ENCODE measurements at regions not wholly inside any gene's neighbourhood (a gene's known extent, or its start where the extent isn't known, plus 50 kb on each side); places are given as distances from the start of the nearest gene placed in this dataset.
"Not testable (repeated sequence)": the region's sequence is repeated elsewhere in the genome, so short reads cannot be mapped to it uniquely, and the experiment has no call there.

GRCh38 chr18:55981712-55982475 is 393.9 kb upstream of the TCF4 start:
- no peaks in the 10 kb centered on the region for H3K4me1 Mint-ChIP-seq
- H3K4me3 Mint-ChIP-seq: no peak overlapping the region
- intact Hi-C loops (cut with DNase I, micrococcal nuclease): no loop called here
- H3K9me3 Mint-ChIP-seq (ENCODE audit: low read depth): peaks cover 5% of the 10 kb centered on the region
- no peak for ATAC-seq
- POLR2A ChIA-PET: no interaction called here
- no peaks in the 10 kb centered on the region for H3K36me3 Mint-ChIP-seq (ENCODE audit: low read depth)
- CTCF ChIA-PET: interaction anchor here (1.2 kb wide), 1 partner anchor 14 kb away, joined by 3 read pairs; no protein-coding TSS in a partner anchor
- H3K27ac Mint-ChIP-seq: no peak overlapping the region
- no peak for DNase-seq
- H3K27me3 Mint-ChIP-seq: no peaks in the 10 kb centered on the region

- Mint-ChIP-seq H3K27me3 (no peaks in the 10 kb centered on the region), H3K27ac (no peak overlapping the region), H3K4me1 (no peaks in the 10 kb centered on the region), H3K9me3 (ENCODE audit: low read depth) (no peaks in the 10 kb centered on the region), H3K4me3 (no peak overlapping the region), H3K36me3 (ENCODE audit: low read depth) (no peaks in the 10 kb centered on the region)
- DNase-seq: no peak
- ChIA-PET CTCF (no interaction called here), POLR2A (no interaction called here)
- intact Hi-C loops (cut with DNase I, micrococcal nuclease): no loop called here
- ATAC-seq: no peak
Measured at GRCh38 chr18:55974521-55974920, 386.5 kb upstream of the TCF4 start.

- ATAC-seq: no peak
- POLR2A ChIA-PET: no interaction called here
- intact Hi-C loops (cut with DNase I, micrococcal nuclease): no loop called here
Measured at GRCh38 chr18:55968550-55968949, 380.6 kb upstream of the TCF4 start.

GRCh38 chr18:55967019-55967418 is 379.0 kb upstream of the TCF4 start:
- no peak for DNase-seq
- Mint-ChIP-seq H3K9me3 (ENCODE audit: low read depth) (no peaks in the 10 kb centered on the region), H3K4me1 (no peaks in the 10 kb centered on the region), H3K4me3 (no peak overlapping the region), H3K27me3 (no peaks in the 10 kb centered on the region), H3K27ac (no peak overlapping the region), H3K36me3 (ENCODE audit: low read depth) (no peaks in the 10 kb centered on the region)
- ChIA-PET CTCF (no interaction called here), POLR2A (no interaction called here)
- ATAC-seq: no peak
- intact Hi-C loops (cut with DNase I, micrococcal nuclease): no loop called here

More at GRCh38 chr18:55968550-55968949, 380.6 kb upstream of the TCF4 start:
- Mint-ChIP-seq H3K4me1 (no peaks in the 10 kb centered on the region), H3K4me3 (no peak overlapping the region), H3K9me3 (ENCODE audit: low read depth) (no peaks in the 10 kb centered on the region), H3K27ac (no peak overlapping the region), H3K36me3 (ENCODE audit: low read depth) (no peaks in the 10 kb centered on the region), H3K27me3 (no peaks in the 10 kb centered on the region)
- DNase-seq: no peak
- CTCF ChIA-PET: no interaction called here

- DNase-seq (no peak), ATAC-seq (no peak)
- no peak overlapping the region for H3K27ac Mint-ChIP-seq
- H3K4me1 Mint-ChIP-seq: no peaks in the 10 kb centered on the region
- H3K27me3 Mint-ChIP-seq: no peaks in the 10 kb centered on the region
- intact Hi-C loops (cut with DNase I, micrococcal nuclease): no loop called here
- ChIA-PET CTCF (no interaction called here), POLR2A (no interaction called here)
- H3K9me3 Mint-ChIP-seq (ENCODE audit: low read depth): no peaks in the 10 kb centered on the region
- no peak overlapping the region for H3K4me3 Mint-ChIP-seq
- no peaks in the 10 kb centered on the region for H3K36me3 Mint-ChIP-seq (ENCODE audit: low read depth)
Measured at GRCh38 chr18:55964171-55964570, 376.2 kb upstream of the TCF4 start.

- Mint-ChIP-seq H3K36me3 (ENCODE audit: low read depth) (no peaks in the 10 kb centered on the region), H3K27me3 (no peaks in the 10 kb centered on the region), H3K4me1 (no peaks in the 10 kb centered on the region), H3K27ac (no peak overlapping the region), H3K4me3 (no peak overlapping the region), H3K9me3 (ENCODE audit: low read depth) (no peaks in the 10 kb centered on the region)
- DNase-seq (no peak), ATAC-seq (no peak)
- intact Hi-C loops (cut with DNase I, micrococcal nuclease): no loop called here
- POLR2A ChIA-PET: no interaction called here
- CTCF ChIA-PET: no interaction called here
Measured at GRCh38 chr18:55953326-55953725, 365.3 kb upstream of the TCF4 start.

- DNase-seq; H3K4me1 Mint-ChIP-seq; H3K4me3 Mint-ChIP-seq; H3K36me3 Mint-ChIP-seq (ENCODE audit: low read depth); POLR2A ChIA-PET; intact Hi-C loops (cut with DNase I, micrococcal nuclease); H3K9me3 Mint-ChIP-seq (ENCODE audit: low read depth); CTCF ChIA-PET; ATAC-seq; H3K27me3 Mint-ChIP-seq; H3K27ac Mint-ChIP-seq: not testable (repeated sequence)
Measured at GRCh38 chr18:55951738-55952137, 363.7 kb upstream of the TCF4 start.

- no peaks in the 10 kb centered on the region for H3K27me3 Mint-ChIP-seq
- ChIA-PET POLR2A (no interaction called here), CTCF (no interaction called here)
- no peak for DNase-seq
- intact Hi-C loops (cut with DNase I, micrococcal nuclease): no loop called here
- no peaks in the 10 kb centered on the region for H3K9me3 Mint-ChIP-seq (ENCODE audit: low read depth)
- ATAC-seq: no peak
- no peak overlapping the region for H3K27ac Mint-ChIP-seq
- H3K4me3 Mint-ChIP-seq: no peak overlapping the region
- H3K36me3 Mint-ChIP-seq (ENCODE audit: low read depth): no peaks in the 10 kb centered on the region
- H3K4me1 Mint-ChIP-seq: no peaks in the 10 kb centered on the region
Measured at GRCh38 chr18:55950379-55951166, 362.6 kb upstream of the TCF4 start.

- Mint-ChIP-seq H3K9me3 (ENCODE audit: low read depth) (peaks cover 6% of the 10 kb centered on the region), H3K36me3 (ENCODE audit: low read depth) (no peaks in the 10 kb centered on the region), H3K4me3 (no peak overlapping the region), H3K4me1 (no peaks in the 10 kb centered on the region), H3K27me3 (no peaks in the 10 kb centered on the region), H3K27ac (no peak overlapping the region)
- ChIA-PET POLR2A (no interaction called here), CTCF (no interaction called here)
- DNase-seq: no peak
- intact Hi-C loops (cut with DNase I, micrococcal nuclease): no loop called here
- no peak for ATAC-seq
Measured at GRCh38 chr18:55934821-55935220, 346.8 kb upstream of the TCF4 start.

- Mint-ChIP-seq H3K4me3 (no peak overlapping the region), H3K27ac (no peak overlapping the region), H3K36me3 (ENCODE audit: low read depth) (no peaks in the 10 kb centered on the region), H3K4me1 (no peaks in the 10 kb centered on the region), H3K27me3 (no peaks in the 10 kb centered on the region), H3K9me3 (ENCODE audit: low read depth) (peaks cover 6% of the 10 kb centered on the region)
- ChIA-PET CTCF (no interaction called here), POLR2A (no interaction called here)
- intact Hi-C loops (cut with DNase I, micrococcal nuclease): no loop called here
- ATAC-seq: no peak
- no peak for DNase-seq
Measured at GRCh38 chr18:55932675-55933074, 344.7 kb upstream of the TCF4 start.

GRCh38 chr18:55927831-55928230 is 339.8 kb upstream of the TCF4 start:
- Mint-ChIP-seq H3K27me3 (no peaks in the 10 kb centered on the region), H3K4me3 (no peak overlapping the region), H3K9me3 (ENCODE audit: low read depth) (no peaks in the 10 kb centered on the region), H3K27ac (no peak overlapping the region), H3K4me1 (no peaks in the 10 kb centered on the region), H3K36me3 (ENCODE audit: low read depth) (no peaks in the 10 kb centered on the region)
- intact Hi-C loops (cut with DNase I, micrococcal nuclease): no loop called here
- ChIA-PET CTCF (no interaction called here), POLR2A (no interaction called here)
- ATAC-seq: no peak
- DNase-seq: no peak

GRCh38 chr18:55925772-55926171 is 337.8 kb upstream of the TCF4 start:
- DNase-seq (no peak), ATAC-seq (no peak)
- no peaks in the 10 kb centered on the region for H3K4me1 Mint-ChIP-seq
- ChIA-PET CTCF (interaction anchor here (0.6 to 1.5 kb wide), 2 partner anchors 11 to 190 kb away, joined by 3 to 4 read pairs; no protein-coding TSS in a partner anchor), POLR2A (interaction anchor here (0.6 kb wide), 1 partner anchor 9 kb away, joined by 3 read pairs; no protein-coding TSS in a partner anchor)
- H3K9me3 Mint-ChIP-seq (ENCODE audit: low read depth): no peaks in the 10 kb centered on the region
- H3K27me3 Mint-ChIP-seq: no peaks in the 10 kb centered on the region
- H3K4me3 Mint-ChIP-seq: no peak overlapping the region
- intact Hi-C loops (cut with DNase I, micrococcal nuclease): no loop called here
- no peak overlapping the region for H3K27ac Mint-ChIP-seq
- no peaks in the 10 kb centered on the region for H3K36me3 Mint-ChIP-seq (ENCODE audit: low read depth)

Measured in activated CD4-positive, alpha-beta T cell treated with anti-CD3 and anti-CD28 coated beads for 36 hours (primary cell).